Glomerular visceral epithelial cell (primary cell): ENCODE measurements at regions not wholly inside any gene's neighbourhood (a gene's known extent, or its start where the extent isn't known, plus 50 kb on each side); places are given as distances from the start of the nearest gene placed in this dataset.

Source experiments
- DNase-seq: peaks from one replicate; pipeline ENCODE4 v3.0.0-alpha.2; 2016; ENCODE audit errors: extremely low spot score

DNA sequence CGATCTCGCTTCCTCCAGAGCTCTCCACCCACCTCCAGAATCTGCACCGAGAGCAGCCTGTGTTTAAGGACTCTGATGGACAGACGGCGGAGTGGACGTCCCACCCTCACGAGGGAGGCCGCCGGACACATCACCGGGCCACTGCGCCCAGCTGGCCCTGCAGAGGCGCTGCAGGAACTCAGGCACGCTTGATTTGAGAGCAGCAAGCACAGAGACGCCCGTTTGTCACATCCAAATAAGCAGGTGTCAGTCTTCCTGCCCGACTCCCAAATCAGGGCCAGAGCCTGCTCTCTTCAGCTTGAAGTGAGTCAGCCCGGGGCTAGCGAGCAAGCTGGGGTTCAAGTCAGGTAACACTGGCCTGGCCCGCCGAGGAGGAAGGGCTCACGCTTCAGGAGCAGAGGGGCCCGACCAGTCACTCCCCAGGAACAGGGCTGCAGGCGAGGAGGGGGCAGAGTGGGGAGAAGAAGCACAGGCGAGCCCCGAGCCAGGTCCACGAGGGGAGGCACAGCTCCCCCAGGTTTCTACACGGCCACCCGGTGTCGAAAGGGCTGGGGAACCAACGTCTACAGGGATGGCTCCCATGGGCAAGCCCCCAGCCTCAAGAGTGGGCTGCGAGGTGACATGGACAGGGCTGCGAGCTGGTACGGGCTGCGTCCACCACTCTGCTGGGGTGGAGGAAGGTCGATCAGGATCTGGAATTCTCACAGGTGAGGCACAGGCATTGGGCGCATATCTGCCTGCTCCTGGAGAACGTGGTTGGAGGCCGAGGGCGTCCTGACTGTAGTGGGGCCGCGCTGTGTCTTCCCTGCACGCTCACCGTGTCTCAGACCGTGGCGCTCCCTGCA is 52.5 kb upstream of the CTDP1 start:
- no peak for DNase-seq

DNA sequence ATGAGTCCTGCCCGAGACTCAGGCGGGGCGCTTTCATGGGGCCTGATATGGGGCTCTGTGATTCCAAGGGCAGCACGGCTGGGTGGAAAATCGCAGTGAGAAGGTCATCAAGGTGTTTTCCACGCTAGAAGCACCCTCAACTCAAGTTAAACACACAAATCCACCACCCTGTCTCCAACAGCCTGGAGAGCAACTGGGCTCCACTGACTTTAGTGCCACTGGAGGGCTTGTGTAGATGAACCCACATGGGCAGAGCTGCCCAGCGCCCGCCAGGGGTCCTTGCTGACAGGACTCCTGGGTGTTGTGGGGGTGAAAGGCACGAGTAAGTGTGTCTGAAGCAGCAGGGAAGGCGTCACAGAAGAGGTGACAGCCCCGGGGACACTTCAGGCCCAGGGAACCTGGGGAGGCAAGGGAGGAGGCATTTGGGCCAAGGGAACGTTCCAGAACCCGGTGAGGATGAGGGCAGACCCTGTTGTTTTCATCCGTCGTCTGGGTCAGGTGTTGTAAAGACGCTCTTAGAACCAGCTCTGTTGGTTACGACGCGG is 51.8 kb upstream of the CTDP1 start:
- DNase-seq: no peak

DNA sequence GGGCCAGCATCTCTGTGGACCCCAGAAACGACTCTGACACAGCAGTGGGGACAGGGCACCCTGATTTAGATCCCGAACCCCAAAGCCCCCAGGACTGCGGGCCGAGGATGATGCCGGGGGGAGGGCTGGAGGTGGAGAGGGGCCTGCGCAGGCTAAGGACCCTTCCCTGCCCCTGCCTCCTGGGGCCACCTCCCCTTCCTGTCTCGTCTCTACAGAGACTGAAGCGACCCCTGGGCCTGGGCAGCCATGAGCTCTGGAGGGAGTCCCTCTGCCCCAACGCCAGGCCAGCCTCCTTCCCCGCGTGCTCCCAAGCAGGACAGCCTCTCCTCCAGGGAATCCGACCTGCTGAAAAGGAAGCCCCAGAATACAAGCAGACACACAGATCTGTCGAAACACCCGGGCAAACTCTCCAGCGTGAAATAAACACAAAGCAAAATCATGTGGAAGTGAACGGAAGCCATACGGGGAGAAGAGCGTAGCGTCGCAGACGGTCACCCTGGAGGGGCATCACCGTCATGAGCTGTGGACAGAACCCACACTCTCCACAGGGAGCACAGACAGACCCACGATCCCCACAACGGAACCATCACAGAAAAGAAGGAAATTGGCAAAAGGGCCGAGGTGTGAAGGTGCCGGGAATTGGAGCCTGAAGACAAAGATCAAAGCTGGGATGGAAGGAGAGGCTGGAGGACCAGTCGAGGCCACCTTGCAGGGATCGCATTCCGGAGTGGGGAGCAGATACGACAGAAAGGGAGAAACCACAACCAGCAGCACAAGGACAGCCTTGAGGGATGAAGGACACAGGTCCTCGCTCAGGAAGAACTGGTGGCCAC is 51.0 kb upstream of the CTDP1 start:
- DNase-seq: no peak

DNA sequence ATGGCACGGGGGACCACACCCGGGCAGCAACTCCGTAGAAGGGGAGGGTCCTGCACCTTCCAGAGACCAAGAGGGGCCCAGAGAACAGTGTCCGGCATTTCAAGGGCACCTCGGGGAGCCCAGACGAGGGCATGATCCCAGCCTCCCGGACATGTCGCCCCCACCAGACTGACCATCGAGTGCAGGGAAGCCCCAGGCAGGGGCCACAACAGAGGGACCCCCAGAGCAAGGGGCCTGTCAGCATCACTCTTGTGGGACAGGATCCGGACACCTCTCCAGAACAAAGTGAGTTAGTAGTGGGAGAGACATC is 50.4 kb upstream of the CTDP1 start:
- no peak for DNase-seq

GRCh38 chr18:79629606-79630005 is 50.0 kb upstream of the CTDP1 start:
- no peak for DNase-seq
